Activated CD8-positive, alpha-beta memory T cell treated with anti-CD3 and anti-CD28 coated beads for 36 hours (primary cell): ENCODE measurements at regions not wholly inside any gene's neighbourhood (a gene's known extent, or its start where the extent isn't known, plus 50 kb on each side); places are given as distances from the start of the nearest gene placed in this dataset.

Experiments
- CTCF ChIA-PET: fragments of 350-600 bp; sonication (Branson Sonifier 250); formaldehyde crosslinking; loops from one replicate; lab custom pipeline; 2021; ENCODE audit warnings: antibody characterized with exemption; lab: Charles Lee
- POLR2A ChIA-PET: fragments of 350-600 bp; sonication (Branson Sonifier 250); formaldehyde crosslinking; loops from one replicate; lab custom pipeline; 2021; ENCODE audit warnings: antibody characterized with exemption; lab: Charles Lee

- ChIA-PET POLR2A (no interaction called here), CTCF (no interaction called here)
These were observed 96.4 kb downstream of the CYRIA start for GRCh38 chr2:16568998-16569784.

DNA sequence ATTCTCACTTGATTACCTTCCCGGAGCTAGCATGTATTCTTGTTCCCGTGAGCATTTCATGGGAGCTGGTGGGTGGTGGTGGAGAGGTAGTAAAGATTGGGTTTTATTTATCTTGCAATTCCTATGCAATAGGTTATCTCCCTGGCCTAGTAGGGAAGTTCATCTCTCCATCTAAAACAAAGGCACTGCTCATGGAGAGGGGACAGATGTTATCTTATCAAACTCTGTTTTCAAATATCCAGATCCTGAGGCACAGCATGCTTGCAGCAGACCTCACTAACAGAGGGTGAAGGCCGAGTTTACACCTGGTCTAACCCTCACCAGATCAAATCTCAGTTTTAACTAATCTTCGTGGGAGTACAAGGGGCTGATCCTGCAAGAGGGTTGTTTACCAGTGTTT is 98.9 kb downstream of the CYRIA start:
- ChIA-PET POLR2A (no interaction called here), CTCF (no interaction called here)

- POLR2A ChIA-PET, result no interaction called here
- CTCF ChIA-PET, result no interaction called here
These were observed 100.2 kb downstream of the CYRIA start for GRCh38 chr2:16565481-16565880.

DNA sequence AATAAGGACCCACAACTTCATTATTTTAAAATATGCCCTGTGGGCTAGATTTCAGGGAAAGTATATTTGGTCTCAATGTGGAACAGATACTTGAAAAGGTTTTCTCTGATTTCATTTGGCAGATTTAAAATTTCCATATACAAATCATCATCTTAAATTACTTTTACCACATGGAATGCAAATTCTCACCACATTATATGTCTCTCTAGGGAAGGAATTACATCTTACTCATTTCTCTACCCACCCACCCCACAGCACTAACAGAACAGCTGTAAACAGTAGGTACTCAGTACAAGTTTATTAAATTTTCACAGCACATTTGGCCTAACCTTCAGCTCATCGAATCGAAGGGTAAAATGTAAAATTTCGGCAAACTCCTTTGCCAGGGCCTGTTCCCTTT is 104.0 kb downstream of the CYRIA start:
- ChIA-PET POLR2A (no interaction called here), CTCF (no interaction called here)

- POLR2A ChIA-PET, result no interaction called here
- CTCF ChIA-PET, result no interaction called here
These were observed 104.4 kb downstream of the CYRIA start for GRCh38 chr2:16561251-16561650.

- POLR2A ChIA-PET, result no interaction called here
- CTCF ChIA-PET, result no interaction called here
These were observed 106.2 kb downstream of the CYRIA start for GRCh38 chr2:16559278-16560067.

DNA sequence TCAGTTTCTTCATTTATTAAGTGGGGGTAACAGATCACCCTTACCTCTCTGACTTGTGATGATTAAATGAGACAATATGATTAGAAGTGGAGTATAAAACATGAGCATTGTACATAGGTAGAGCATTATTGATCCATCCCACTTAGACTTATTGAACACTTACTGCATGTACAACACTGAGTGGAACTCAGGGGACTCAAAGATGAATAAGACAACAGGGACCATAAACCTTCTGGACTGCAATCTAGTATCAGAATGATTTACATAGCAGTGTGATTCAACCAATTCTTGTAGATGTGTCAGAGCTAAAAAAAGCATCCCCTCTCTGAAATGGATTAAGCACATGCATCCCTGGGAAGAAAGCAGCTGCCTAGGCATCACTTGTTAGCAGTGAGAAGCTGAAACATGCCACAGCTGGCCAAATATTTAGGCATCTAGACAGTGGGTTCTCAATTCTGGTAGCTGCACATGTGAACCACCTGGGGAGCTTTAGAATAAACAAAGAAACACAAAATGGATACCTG is 111.5 kb downstream of the CYRIA start:
- ChIA-PET CTCF (interaction anchor here (1.4 kb wide), 1 partner anchor 203 kb away, joined by 4 read pairs; no protein-coding TSS in a partner anchor), POLR2A (no interaction called here)

DNA sequence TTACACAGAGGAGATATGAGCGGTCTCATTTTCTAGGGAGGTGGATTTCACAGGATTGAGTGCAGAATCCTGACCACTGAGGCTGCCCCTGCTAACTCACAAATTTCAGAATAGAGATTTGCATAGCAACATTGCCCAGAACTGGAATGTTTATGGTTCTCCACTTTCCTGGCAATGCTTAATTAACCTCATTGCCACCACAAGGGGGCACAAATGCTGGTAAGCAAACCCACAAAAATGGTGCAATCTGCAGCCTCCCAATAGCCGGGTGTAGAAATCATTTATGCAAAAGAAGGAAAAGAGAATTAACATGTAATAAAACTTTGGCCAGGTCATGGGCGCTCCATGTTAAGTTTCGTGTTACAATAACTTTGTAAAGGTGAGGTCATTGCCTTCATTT is 112.4 kb downstream of the CYRIA start:
- ChIA-PET CTCF (no interaction called here), POLR2A (no interaction called here)

DNA sequence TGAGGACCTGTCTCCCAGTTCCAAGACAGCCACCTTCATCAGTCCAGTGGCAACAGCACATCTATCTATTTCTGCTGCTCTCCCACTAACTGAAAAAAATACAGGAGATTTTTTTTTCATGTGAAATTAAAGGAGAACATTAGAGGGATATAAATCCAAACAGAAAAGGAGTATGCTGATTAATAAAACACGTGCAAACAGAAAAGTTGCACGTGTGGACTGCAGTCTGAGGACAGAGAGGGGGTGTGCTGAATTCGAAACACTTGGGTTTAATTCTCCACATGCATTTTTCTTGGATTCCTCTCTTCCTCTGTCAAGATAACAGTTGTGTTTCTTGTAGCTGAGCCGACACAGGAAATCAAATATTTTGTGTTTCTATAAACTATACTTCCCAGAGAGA is 113.4 kb downstream of the CYRIA start:
- POLR2A ChIA-PET, result no interaction called here
- CTCF ChIA-PET, result no interaction called here

DNA sequence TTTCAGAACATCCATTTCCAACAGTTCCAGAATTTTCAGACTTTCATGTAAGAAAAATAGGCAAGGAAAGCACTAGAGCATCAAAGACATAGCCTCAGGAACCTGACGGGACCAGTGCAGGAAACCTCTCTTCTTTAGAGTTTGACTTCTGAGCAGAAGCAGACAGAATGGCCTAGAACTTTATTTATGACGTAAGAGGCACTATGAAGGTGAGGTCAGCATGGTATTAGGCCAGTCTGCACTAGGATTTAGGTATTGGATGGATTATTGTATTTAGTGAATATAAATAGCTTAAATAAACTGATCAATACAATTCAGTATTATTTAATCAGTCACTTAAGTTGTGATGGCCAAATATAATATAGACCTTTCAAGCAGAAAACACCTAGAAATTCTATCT is 117.6 kb downstream of the CYRIA start:
- POLR2A ChIA-PET, result no interaction called here
- CTCF ChIA-PET, result no interaction called here

- POLR2A ChIA-PET, result no interaction called here
- CTCF ChIA-PET, result no interaction called here
These were observed 119.4 kb downstream of the CYRIA start for GRCh38 chr2:16546128-16546754.

GRCh38 chr2:16538707-16539106 is 126.9 kb downstream of the CYRIA start:
- CTCF ChIA-PET, result no interaction called here
- POLR2A ChIA-PET, result no interaction called here

DNA sequence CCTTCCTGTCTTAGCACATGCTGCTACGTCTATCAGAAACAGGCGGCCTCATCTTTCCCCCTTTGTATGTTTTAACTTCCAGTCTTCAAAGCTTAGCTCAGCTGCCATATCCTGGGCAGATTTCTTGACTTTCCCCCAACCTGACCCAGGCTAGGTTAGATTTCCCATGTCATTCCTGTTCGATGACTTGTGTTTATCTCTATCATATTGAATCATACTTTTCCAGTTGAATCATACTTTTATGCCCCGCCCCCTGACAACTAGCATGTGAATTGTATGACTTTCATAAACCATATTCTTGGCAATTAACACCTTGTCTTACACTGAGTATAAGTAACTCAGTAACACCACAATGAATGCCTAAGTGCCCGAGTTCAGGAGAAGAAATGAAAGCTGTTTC is 128.3 kb downstream of the CYRIA start:
- ChIA-PET CTCF (no interaction called here), POLR2A (no interaction called here)

GRCh38 chr2:16526193-16526592 is 139.4 kb downstream of the CYRIA start:
- CTCF ChIA-PET, result no interaction called here
- POLR2A ChIA-PET, result no interaction called here

DNA sequence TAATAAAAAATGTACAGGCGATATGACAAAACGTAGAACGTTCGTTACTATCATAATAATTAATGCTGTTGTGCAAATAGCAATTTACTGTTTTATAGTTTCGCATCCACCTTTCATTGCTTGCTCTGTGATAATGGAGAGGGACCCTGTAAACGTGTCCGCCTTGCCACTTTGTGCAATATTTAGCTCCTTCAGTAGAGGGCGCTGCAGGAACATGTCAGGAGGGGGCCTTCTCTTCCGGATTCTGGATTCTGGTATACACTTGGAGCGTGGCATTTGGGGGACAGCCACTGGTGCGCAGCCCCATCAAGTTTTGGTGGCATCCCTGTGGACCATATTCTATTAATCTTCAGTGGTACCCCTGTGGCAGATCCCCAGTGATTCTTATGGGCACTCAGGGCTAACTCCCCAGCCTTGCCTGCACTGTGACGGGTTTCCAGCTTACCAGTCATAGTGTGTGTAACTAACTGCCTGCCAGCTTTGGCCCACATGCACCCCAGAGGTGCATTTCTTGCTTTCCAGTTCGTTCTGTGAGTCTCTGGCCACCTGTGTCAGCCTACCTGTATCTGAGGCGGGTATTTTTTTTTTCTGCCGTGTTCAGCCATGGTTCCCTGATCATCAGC is 140.3 kb downstream of the CYRIA start:
- ChIA-PET POLR2A (no interaction called here), CTCF (interaction anchor here (0.6 kb wide), 1 partner anchor 643 kb away, joined by 3 read pairs; no protein-coding TSS in a partner anchor)

GRCh38 chr2:16523711-16524110 is 141.9 kb downstream of the CYRIA start:
- CTCF ChIA-PET, result no interaction called here
- POLR2A ChIA-PET, result no interaction called here

DNA sequence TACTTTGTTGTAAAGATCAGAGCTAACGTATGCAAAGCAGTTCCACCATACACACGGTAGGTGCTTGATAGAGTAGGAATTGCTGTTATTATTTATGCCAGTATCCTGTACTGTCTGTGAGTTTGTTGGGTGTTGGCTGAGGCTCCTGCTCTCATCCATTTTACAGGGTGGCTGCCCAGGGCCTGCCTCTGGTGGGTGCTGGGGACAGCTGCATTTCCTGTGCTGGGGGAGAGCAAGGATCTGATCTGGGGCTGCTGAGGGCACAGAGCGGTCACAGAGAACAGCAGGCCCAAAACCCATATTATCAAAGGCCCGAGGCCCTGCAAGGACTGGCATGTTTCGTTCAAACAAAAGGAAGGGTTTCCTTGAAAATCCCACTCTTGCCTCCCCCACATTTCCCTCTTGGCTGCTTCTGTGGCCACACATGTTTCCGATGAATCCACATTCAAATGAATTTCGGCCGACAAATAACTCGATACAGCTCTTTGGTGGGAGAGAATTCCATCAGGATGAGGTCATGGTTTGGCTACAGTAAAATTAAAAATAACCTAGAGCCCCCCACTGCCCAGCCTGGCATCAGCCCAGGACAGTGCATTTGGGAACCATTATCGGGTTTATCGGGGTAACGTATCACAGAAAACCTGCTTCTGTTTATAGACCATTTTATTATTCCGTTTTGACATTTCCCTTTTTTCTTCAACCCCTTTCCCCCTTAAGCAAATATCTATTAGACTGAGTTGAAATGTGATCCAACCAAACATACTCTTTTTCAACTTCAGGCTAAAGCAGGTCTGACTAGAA is 143.4 kb downstream of the CYRIA start:
- ChIA-PET CTCF (no interaction called here), POLR2A (no interaction called here)

- ChIA-PET POLR2A (no interaction called here), CTCF (no interaction called here)
These were observed 144.7 kb downstream of the CYRIA start for GRCh38 chr2:16520891-16521290.

- POLR2A ChIA-PET, result no interaction called here
- CTCF ChIA-PET, result no interaction called here
These were observed 149.9 kb downstream of the CYRIA start for GRCh38 chr2:16515696-16516095.
